ENCODE measurements at regions not wholly inside any gene's neighbourhood (a gene's known extent, or its start where the extent isn't known, plus 50 kb on each side); places are given as distances from the start of the nearest gene placed in this dataset.

DNA sequence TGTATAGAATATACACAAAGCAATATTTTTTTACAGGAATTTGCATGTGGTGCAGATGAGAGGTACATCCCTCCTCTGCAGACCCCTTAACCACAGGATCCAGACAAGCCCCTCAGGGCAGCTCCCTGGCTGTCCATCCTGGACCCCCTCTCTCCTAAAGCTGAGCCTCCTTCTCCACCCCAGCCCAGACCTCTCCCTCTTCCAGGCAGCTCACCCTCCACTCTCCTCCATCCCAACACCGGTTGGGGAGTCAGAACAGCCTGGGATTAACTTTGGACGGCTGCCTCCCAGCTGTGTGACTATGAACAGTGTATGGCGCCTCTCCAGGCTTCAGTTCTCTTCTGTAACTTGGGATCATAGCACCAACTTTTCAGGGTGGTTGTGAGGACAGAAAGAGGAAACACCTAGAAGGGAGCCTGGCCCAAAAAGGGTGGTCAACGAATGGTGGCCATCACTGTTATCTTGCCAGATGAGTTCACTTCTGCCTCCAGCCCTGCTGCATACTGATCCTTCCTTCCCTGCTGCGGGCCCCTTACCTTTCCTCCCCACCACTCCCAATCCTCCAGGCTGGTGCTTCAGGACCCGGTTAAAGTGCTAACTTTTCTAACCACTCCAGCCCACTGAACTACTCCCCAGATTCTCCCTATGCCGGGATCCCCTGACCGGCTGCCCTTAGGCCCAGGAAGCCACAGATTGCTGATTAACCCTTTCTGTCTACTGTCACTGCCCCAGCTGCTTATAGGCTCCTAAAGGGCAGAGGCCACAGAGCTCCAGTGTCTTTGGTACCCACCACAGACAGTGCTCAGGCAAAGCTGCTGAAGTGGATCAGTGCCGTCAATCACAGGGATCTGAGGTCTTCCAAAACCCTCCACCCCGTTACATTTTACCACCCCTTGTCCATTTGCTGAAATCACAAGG is 55.9 kb downstream of the GPR6 start:
- ATAC-seq: no peak
- TF ChIP-seq SREBF1 (IDR thresholded peaks at IDR 0.05; ENCODE audit: low read length) (no peak), FOS (IDR thresholded peaks at IDR 0.05; ENCODE audit: borderline replicate concordance, extremely low read depth, insufficient read length) (no peak), RB1 (IDR thresholded peaks at IDR 0.05; ENCODE audit: borderline replicate concordance) (no peak), NBN (IDR thresholded peaks at IDR 0.05) (no peak), YBX1 (IDR thresholded peaks at IDR 0.05) (no peak), SMC3 (IDR thresholded peaks at IDR 0.05; ENCODE audit: borderline replicate concordance, low read length) (no peak), CHD4 (IDR thresholded peaks at IDR 0.05) (no peak), TBL1XR1 (IDR thresholded peaks at IDR 0.05; ENCODE audit: low read depth, low read length) (no peak), GATAD2B (conservative IDR thresholded peaks at IDR 0.05; ENCODE audit: low read depth) (no peak), NFIC (IDR thresholded peaks at IDR 0.05; ENCODE audit: low read depth, low read length) (no peak), CEBPB (IDR thresholded peaks at IDR 0.05; ENCODE audit: borderline replicate concordance in 1 of 2, low read depth in 2 of 2, low read length in 2 of 2) (no peak), BHLHE40 (IDR thresholded peaks at IDR 0.05; ENCODE audit: borderline replicate concordance in 1 of 2, low read depth in 2 of 2, low read length in 1 of 2) (no peak), LARP7 (IDR thresholded peaks at IDR 0.05) (no peak)
- TF ChIP-seq, protein P1, sequence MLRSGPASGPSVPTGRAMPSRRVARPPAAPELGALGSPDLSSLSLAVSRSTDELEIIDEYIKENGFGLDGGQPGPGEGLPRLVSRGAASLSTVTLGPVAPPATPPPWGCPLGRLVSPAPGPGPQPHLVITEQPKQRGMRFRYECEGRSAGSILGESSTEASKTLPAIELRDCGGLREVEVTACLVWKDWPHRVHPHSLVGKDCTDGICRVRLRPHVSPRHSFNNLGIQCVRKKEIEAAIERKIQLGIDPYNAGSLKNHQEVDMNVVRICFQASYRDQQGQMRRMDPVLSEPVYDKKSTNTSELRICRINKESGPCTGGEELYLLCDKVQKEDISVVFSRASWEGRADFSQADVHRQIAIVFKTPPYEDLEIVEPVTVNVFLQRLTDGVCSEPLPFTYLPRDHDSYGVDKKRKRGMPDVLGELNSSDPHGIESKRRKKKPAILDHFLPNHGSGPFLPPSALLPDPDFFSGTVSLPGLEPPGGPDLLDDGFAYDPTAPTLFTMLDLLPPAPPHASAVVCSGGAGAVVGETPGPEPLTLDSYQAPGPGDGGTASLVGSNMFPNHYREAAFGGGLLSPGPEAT (IDR thresholded peaks at IDR 0.05; ENCODE audit: low read depth): no peak
- TF ChIP-seq, protein P2, sequence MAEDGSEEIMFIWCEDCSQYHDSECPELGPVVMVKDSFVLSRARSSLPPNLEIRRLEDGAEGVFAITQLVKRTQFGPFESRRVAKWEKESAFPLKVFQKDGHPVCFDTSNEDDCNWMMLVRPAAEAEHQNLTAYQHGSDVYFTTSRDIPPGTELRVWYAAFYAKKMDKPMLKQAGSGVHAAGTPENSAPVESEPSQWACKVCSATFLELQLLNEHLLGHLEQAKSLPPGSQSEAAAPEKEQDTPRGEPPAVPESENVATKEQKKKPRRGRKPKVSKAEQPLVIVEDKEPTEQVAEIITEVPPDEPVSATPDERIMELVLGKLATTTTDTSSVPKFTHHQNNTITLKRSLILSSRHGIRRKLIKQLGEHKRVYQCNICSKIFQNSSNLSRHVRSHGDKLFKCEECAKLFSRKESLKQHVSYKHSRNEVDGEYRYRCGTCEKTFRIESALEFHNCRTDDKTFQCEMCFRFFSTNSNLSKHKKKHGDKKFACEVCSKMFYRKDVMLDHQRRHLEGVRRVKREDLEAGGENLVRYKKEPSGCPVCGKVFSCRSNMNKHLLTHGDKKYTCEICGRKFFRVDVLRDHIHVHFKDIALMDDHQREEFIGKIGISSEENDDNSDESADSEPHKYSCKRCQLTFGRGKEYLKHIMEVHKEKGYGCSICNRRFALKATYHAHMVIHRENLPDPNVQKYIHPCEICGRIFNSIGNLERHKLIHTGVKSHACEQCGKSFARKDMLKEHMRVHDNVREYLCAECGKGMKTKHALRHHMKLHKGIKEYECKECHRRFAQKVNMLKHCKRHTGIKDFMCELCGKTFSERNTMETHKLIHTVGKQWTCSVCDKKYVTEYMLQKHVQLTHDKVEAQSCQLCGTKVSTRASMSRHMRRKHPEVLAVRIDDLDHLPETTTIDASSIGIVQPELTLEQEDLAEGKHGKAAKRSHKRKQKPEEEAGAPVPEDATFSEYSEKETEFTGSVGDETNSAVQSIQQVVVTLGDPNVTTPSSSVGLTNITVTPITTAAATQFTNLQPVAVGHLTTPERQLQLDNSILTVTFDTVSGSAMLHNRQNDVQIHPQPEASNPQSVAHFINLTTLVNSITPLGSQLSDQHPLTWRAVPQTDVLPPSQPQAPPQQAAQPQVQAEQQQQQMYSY (CRISPR knock-in tag; IDR thresholded peaks at IDR 0.05): no peak
- TF ChIP-seq, protein P3, sequence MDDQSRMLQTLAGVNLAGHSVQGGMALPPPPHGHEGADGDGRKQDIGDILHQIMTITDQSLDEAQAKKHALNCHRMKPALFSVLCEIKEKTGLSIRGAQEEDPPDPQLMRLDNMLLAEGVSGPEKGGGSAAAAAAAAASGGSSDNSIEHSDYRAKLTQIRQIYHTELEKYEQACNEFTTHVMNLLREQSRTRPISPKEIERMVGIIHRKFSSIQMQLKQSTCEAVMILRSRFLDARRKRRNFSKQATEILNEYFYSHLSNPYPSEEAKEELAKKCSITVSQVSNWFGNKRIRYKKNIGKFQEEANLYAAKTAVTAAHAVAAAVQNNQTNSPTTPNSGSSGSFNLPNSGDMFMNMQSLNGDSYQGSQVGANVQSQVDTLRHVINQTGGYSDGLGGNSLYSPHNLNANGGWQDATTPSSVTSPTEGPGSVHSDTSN (IDR thresholded peaks at IDR 0.05; ENCODE audit: insufficient replicate concordance, low read depth, low read length): no peak
- Histone ChIP-seq H3K4me1 (ENCODE audit: control insufficient read depth, insufficient read depth, low read length) (no peaks in the 10 kb centered on the region), H3K9ac (ENCODE audit: control insufficient read depth, insufficient read depth, low read length) (no peak overlapping the region), H3K27me3 (replicated peaks in 1 of 2; ENCODE audit: control insufficient read depth in 2 of 2, insufficient read depth in 2 of 2, low read length in 1 of 2) (no peaks in the 10 kb centered on the region), H3K36me3 (ENCODE audit: control insufficient read depth in 2 of 2, insufficient read depth in 2 of 2, low read length in 1 of 2) (no peaks in the 10 kb centered on the region), H3K79me2 (ENCODE audit: control insufficient read depth, insufficient read depth, low read length) (no peaks in the 10 kb centered on the region), H3K4me2 (ENCODE audit: control insufficient read depth, insufficient read depth) (no peak overlapping the region), H2AFZ (ENCODE audit: control insufficient read depth, low read depth, low read length) (no peak overlapping the region), H3K27ac (ENCODE audit: control insufficient read depth, insufficient read depth) (no peak overlapping the region), H3K4me3 (no peak overlapping the region), H4K20me1 (ENCODE audit: control insufficient read depth, insufficient read depth) (no peaks in the 10 kb centered on the region), H3K9me3 (replicated peaks; ENCODE audit: control insufficient read depth, insufficient read depth, low read length) (no peaks in the 10 kb centered on the region)
- no peak for DNase-seq (ENCODE audit: low read depth, low spot score)
- ChIA-PET CTCF (no interaction called here), POLR2A (no interaction called here), RAD21 (ENCODE audit: unreplicated experiment) (no interaction called here), SMC1A (ENCODE audit: uncharacterized antibody, unreplicated experiment) (no interaction called here)
- no peak for FAIRE-seq
- BruUV-seq (replicated peaks): no TSS peak
- in situ Hi-C loops (cut with MboI): no loop called here
- intact Hi-C loops (cut with micrococcal nuclease; ENCODE audit: unreplicated experiment): no loop called here
- WGBS (ENCODE audit: insufficient coverage, insufficient replicate concordance, low lambda C conversion rate, missing lambda C conversion rate): 69% methylated on average over 10 of the region's 10 CpGs

Data from GM12878 (cell line).